IMR-90 (cell line): ENCODE measurements at regions not wholly inside any gene's neighbourhood (a gene's known extent, or its start where the extent isn't known, plus 50 kb on each side); places are given as distances from the start of the nearest gene placed in this dataset.

Source experiments
- ATAC-seq: fragments of 200-7000 bp; cut with Tn5 transposase; 2 replicates; pipeline ENCODE4 v1.9.1; 2020; ENCODE audit warnings: low read depth, mild to moderate bottlenecking, moderate library complexity
- BruUV-seq: library from RNA; stranded (reverse); fragments of 400-500 nt; replicated peaks from 2 replicates; lab custom pipeline; 2021; lab: Mats Ljungman, UMichigan
- CTCF ChIA-PET: fragments of 300-600 bp; formaldehyde crosslinking; extraction: SDS; loops from one replicate; lab custom pipeline; 2021; ENCODE audit warnings: antibody characterized with exemption; lab: Yijun Ruan, JAX
- POLR2A ChIA-PET: fragments of 300-600 bp; sonication (Branson Sonifier 250); formaldehyde crosslinking; loops from one replicate; lab custom pipeline; 2022; ENCODE audit warnings: antibody characterized with exemption; ENCODE audit not compliant: unreplicated experiment; lab: Charles Lee
- DNase-seq: peaks from one replicate; pipeline ENCODE4 v3.0.0; 2013
- H2AFZ ChIP-seq: replicated peaks from 2 replicates; pipeline ENCODE3; 2013; ENCODE audit warnings: low read length, mild to moderate bottlenecking; ENCODE audit not compliant: poor library complexity
- H2AK5ac ChIP-seq: 2 replicates; pipeline ENCODE4 v1.6.1; 2013; ENCODE audit warnings: low read depth, low read length, inconsistent platforms
- H2AK9ac ChIP-seq: replicated peaks from 2 replicates; pipeline ENCODE3; 2013; ENCODE audit warnings: mild to moderate bottlenecking, low read depth, low read length, moderate library complexity; ENCODE audit not compliant: poor library complexity
- H2BK120ac ChIP-seq: 2 replicates; pipeline ENCODE4 v1.6.1; 2013; ENCODE audit warnings: low read depth, low read length, inconsistent platforms
- H2BK15ac ChIP-seq: 3 replicates; pipeline ENCODE4 v1.6.1; 2013; ENCODE audit warnings: low read depth, low read length, inconsistent platforms
- H2BK20ac ChIP-seq: 2 replicates; pipeline ENCODE4 v1.6.1; 2013; ENCODE audit warnings: low read depth, mild to moderate bottlenecking, inconsistent platforms, low read length, moderate library complexity
- H2BK5ac ChIP-seq: 2 replicates; pipeline ENCODE4 v1.6.1; 2013; ENCODE audit warnings: mild to moderate bottlenecking, low read depth, low read length, inconsistent platforms; ENCODE audit not compliant: poor library complexity, severe bottlenecking
- H3K14ac ChIP-seq: replicated peaks from 2 replicates; pipeline ENCODE4 v1.6.1; 2013; ENCODE audit warnings: low read depth, low read length, inconsistent platforms
- H3K18ac ChIP-seq: 2 replicates; pipeline ENCODE4 v1.6.1; 2013; ENCODE audit warnings: low read depth, low read length, control low read depth
- H3K23ac ChIP-seq: 2 replicates; pipeline ENCODE4 v1.6.1; 2013; ENCODE audit warnings: low read depth, low read length, inconsistent platforms
- H3K27ac ChIP-seq: 2 replicates; pipeline ENCODE4 v1.5.1; 2013; ENCODE audit warnings: mild to moderate bottlenecking, control low read depth, low read length; ENCODE audit not compliant: insufficient read depth
- H3K27me3 ChIP-seq: 2 replicates; pipeline ENCODE4 v1.6.1; 2013; ENCODE audit warnings: low read length; ENCODE audit not compliant: control insufficient read depth, insufficient read depth
- H3K36me3 ChIP-seq: 2 replicates; pipeline ENCODE4 v1.6.1; 2013; ENCODE audit warnings: low read length, mixed read lengths; ENCODE audit not compliant: control insufficient read depth, insufficient read depth
- H3K4ac ChIP-seq: 2 replicates; pipeline ENCODE4 v1.6.1; 2013; ENCODE audit warnings: low read depth, low read length, inconsistent platforms
- H3K4me1 ChIP-seq: 2 replicates; pipeline ENCODE4 v1.6.1; 2013; ENCODE audit warnings: low read length, mixed read lengths; ENCODE audit not compliant: control insufficient read depth, insufficient read depth
- H3K4me2 ChIP-seq: 2 replicates; pipeline ENCODE4 v1.6.1; 2013; ENCODE audit warnings: low read depth, mild to moderate bottlenecking, control low read depth, low read length, moderate library complexity
- H3K4me3 ChIP-seq: 2 replicates; pipeline ENCODE4 v1.5.1; 2013; ENCODE audit warnings: low read depth, mild to moderate bottlenecking, control low read depth, low read length, moderate library complexity; ENCODE audit not compliant: insufficient read depth
- H3K56ac ChIP-seq: 2 replicates; pipeline ENCODE4 v1.6.1; 2013; ENCODE audit warnings: low read length, inconsistent platforms; ENCODE audit not compliant: insufficient read depth; ENCODE audit errors: extremely low read depth
- H3K79me1 ChIP-seq, 2 experiments: 2 replicates each; pipeline ENCODE4 v1.6.1; 2013; ENCODE audit warnings: low read length in 2 of 2, inconsistent platforms in 1 of 2, low read depth in 1 of 2
- H3K9ac ChIP-seq: 2 replicates; pipeline ENCODE4 v1.6.1; 2013; ENCODE audit warnings: low read depth, low read length, control low read depth
- H3K9me1 ChIP-seq: 2 replicates; pipeline ENCODE4 v1.6.1; 2013; ENCODE audit warnings: low read length, inconsistent platforms; ENCODE audit not compliant: insufficient read depth
- H3K9me3 ChIP-seq: 2 replicates; pipeline ENCODE4 v1.6.1; 2013; ENCODE audit warnings: low read length; ENCODE audit not compliant: control insufficient read depth, insufficient read depth
- H4K20me1 ChIP-seq: 2 replicates; pipeline ENCODE4 v1.6.1; 2013; ENCODE audit warnings: low read length, inconsistent platforms; ENCODE audit not compliant: insufficient read depth
- H4K5ac ChIP-seq: 2 replicates; pipeline ENCODE4 v1.6.1; 2013; ENCODE audit warnings: mild to moderate bottlenecking, low read depth, low read length, control low read depth
- H4K8ac ChIP-seq, 2 experiments: 2 replicates each; pipeline ENCODE4 v1.6.1; 2013; ENCODE audit warnings: low read depth in 2 of 2, low read length in 2 of 2, control low read depth in 1 of 2, inconsistent platforms in 1 of 2
- H4K91ac ChIP-seq: 2 replicates; pipeline ENCODE4 v1.6.1; 2013; ENCODE audit warnings: low read depth, low read length, inconsistent platforms; ENCODE audit not compliant: insufficient read depth
- CEBPB ChIP-seq: IDR thresholded peaks from 2 replicates; pipeline ENCODE4 v1.6.1; 2012; ENCODE audit warnings: low read depth, low read length, improper control_type of control experiment
- MAZ ChIP-seq: IDR thresholded peaks from 2 replicates; pipeline ENCODE4 v1.6.1; 2012; ENCODE audit warnings: low read depth, mild to moderate bottlenecking, low read length, improper control_type of control experiment, moderate library complexity, borderline replicate concordance
- MXI1 ChIP-seq: IDR thresholded peaks from 2 replicates; pipeline ENCODE4 v1.6.1; 2012; ENCODE audit warnings: low read depth, mild to moderate bottlenecking, low read length, moderate library complexity, borderline replicate concordance
- RAD21 ChIP-seq: IDR thresholded peaks from 2 replicates; pipeline ENCODE4 v1.6.1; 2012; ENCODE audit warnings: low read length, improper control_type of control experiment
- WGBS, 2 experiments: methylation state at CpG; one replicate each; pipeline versions ENCODE4 v1.1.5 to v1.1.7; 2013; ENCODE audit warnings: missing lambda C conversion rate in 2 of 2; ENCODE audit not compliant: insufficient read length in 1 of 2; ENCODE audit errors: extremely low coverage in 2 of 2; 5-methylcytosine and 5-hydroxymethylcytosine counted together
- dilution Hi-C: fragments of 300-500 bp; cut with HindIII; formaldehyde crosslinking; loops from one replicate; pipeline ENCODE4 v1.14.3; 2018; ENCODE audit warnings: low sequenced_read_pairs; ENCODE audit not compliant: unreplicated experiment
- in situ Hi-C: fragments of 300-500 bp; cut with MboI; formaldehyde crosslinking; loops from 3 replicates; pipeline ENCODE4 v1.14.3; 2019; ENCODE audit warnings: low sequenced_read_pairs, inconsistent platforms, mixed read lengths
- intact Hi-C: fragments of 100-400 bp; cut with micrococcal nuclease; formaldehyde crosslinking; loops from 2 replicates; pipeline ENCODE4 v1.10.0; 2022

DNA sequence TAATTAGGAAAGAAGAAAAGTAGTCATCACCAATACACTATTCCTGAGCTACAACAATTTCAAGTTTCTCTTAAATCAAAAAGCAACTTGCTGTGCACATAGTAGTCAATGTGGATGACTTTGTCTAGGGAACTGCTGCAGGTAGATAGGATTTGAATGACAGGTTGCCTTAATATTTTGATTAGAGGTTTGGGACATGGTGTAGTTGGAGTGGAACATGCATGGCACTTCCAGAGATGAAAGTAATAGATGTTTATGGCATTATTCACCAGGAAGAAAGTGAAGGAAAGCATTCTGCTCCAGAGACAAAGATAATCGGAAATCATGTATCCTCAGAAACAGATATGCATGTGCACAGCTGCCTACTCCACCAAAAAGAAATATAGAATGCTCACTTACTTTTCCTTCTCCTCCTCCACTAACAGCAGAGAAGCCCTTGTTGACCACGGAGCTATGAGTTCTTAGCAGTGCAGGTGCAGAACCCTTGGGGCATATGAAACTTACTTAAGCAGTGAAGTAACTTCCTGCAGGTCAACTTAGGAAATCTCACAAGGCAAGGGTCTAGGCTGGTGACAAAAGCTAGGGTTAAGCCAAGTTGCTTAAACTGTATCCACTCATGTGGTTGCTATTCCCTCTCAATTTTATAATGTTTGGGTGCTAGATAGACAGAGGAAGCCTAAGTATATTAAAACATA, 390.8 kb downstream of the HNRNPD start:
- ChIA-PET CTCF (no interaction called here), POLR2A (no interaction called here)
- Histone ChIP-seq H3K56ac (no peak overlapping the region), H3K18ac (no peak overlapping the region), H2BK5ac (no peak overlapping the region), H3K4me2 (no peak overlapping the region), H4K91ac (no peak overlapping the region), H4K20me1 (no peaks in the 10 kb centered on the region), H3K36me3 (no peaks in the 10 kb centered on the region), H3K4ac (no peak overlapping the region), H4K8ac (no peak overlapping the region), H2BK15ac (no peak overlapping the region), H2BK20ac (no peak overlapping the region), H2AK5ac (no peak overlapping the region), H2BK120ac (no peak overlapping the region), H3K79me1 (no peaks in the 10 kb centered on the region), H3K9ac (no peak overlapping the region), H3K14ac (no peak overlapping the region), H2AFZ (no peak overlapping the region), H3K27me3 (no peaks in the 10 kb centered on the region), H3K23ac (no peak overlapping the region), H3K4me1 (no peaks in the 10 kb centered on the region), H3K9me1 (no peaks in the 10 kb centered on the region), H3K9me3 (no peaks in the 10 kb centered on the region), H2AK9ac (no peak overlapping the region), H4K5ac (no peak overlapping the region), H3K4me3 (no peak overlapping the region), H3K27ac (no peak overlapping the region)
- no peak for DNase-seq
- no peak for ATAC-seq
- WGBS, 2 experiments: no CpG with 5 or more reads among the region's 2 CpGs
- in situ Hi-C loops: no loop called here
- intact Hi-C loops: no loop called here
- BruUV-seq: no TSS peak
- TF ChIP-seq MAZ (no peak), RAD21 (no peak), MXI1 (no peak), CEBPB (no peak)
- dilution Hi-C loops: no loop called here
